Vagina (tissue), 2 donors: ENCODE measurements at regions not wholly inside any gene's neighbourhood (a gene's known extent, or its start where the extent isn't known, plus 50 kb on each side); places are given as distances from the start of the nearest gene placed in this dataset.

Experiments
- CTCF ChIP-seq, 3 experiments: fragments of 450-650 bp in 2 of 3; fragments of 200-600 bp in 1 of 3; sonication (generic) in 1 of 3; IDR thresholded peaks; one replicate each; pipeline ENCODE4 v1.5.1; 2017 to 2019; ENCODE audit warnings: antibody characterized with exemption in 3 of 3, mild to moderate bottlenecking in 2 of 3, moderate library complexity in 2 of 3
- POLR2A ChIP-seq, 2 donors: fragments of 450-650 bp; IDR thresholded peaks; one replicate each; pipeline ENCODE4 v1.6.1; 2017; ENCODE audit warnings: antibody characterized with exemption in 2 of 2, mild to moderate bottlenecking in 2 of 2, moderate library complexity in 2 of 2
- POLR2AphosphoS5 ChIP-seq, 2 donors: sonication (generic); formaldehyde crosslinking; IDR thresholded peaks; one replicate each; pipeline ENCODE4 v1.9.0; 2017; ENCODE audit warnings: antibody characterized with exemption in 2 of 2, mild to moderate bottlenecking in 2 of 2, low read depth in 1 of 2; ENCODE audit not compliant: insufficient read depth in 1 of 2

- TF ChIP-seq CTCF (IDR thresholded peaks at IDR 0.05) (no peak), POLR2AphosphoS5 (IDR thresholded peaks at IDR 0.05; ENCODE audit: insufficient read depth in 1 of 2, low read depth in 1 of 2) (no peak), POLR2A (IDR thresholded peaks at IDR 0.05) (no peak)
These were observed 152.9 kb downstream of the BARHL2 start for GRCh38 chr1:90564164-90564563.
